A673 (cell line): ENCODE measurements at regions not wholly inside any gene's neighbourhood (a gene's known extent, or its start where the extent isn't known, plus 50 kb on each side); places are given as distances from the start of the nearest gene placed in this dataset.

Source experiments
- BruUV-seq: library from RNA; stranded (reverse); fragments of 400-500 nt; replicated peaks from 2 replicates; lab custom pipeline; 2021; lab: Mats Ljungman, UMichigan
- CTCF ChIA-PET: fragments of 300-600 bp; sonication (Branson Sonifier 250); formaldehyde crosslinking; loops from one replicate; lab custom pipeline; 2022; ENCODE audit warnings: antibody characterized with exemption; lab: Charles Lee
- POLR2A ChIA-PET: fragments of 300-600 bp; sonication (Branson Sonifier 250); formaldehyde crosslinking; loops from one replicate; lab custom pipeline; 2022; ENCODE audit warnings: antibody characterized with exemption; ENCODE audit not compliant: low non-redundant PET; lab: Charles Lee
- DNase-seq: peaks from one replicate; pipeline ENCODE4 v3.0.0-alpha.2; 2015; ENCODE audit warnings: low spot score
- H3K27ac ChIP-seq: fragments of 200-600 bp; sonication (generic); 2 replicates; pipeline ENCODE4 v1.5.1; 2016; ENCODE audit warnings: mixed run types, low read depth, mild to moderate bottlenecking, mixed read lengths, antibody characterized with exemption, low read length; ENCODE audit not compliant: poor library complexity, severe bottlenecking
- H3K27me3 ChIP-seq: fragments of 200-600 bp; sonication (generic); replicated peaks from 2 replicates; pipeline ENCODE4 v1.6.1; 2017; ENCODE audit warnings: mixed run types, low read depth, mild to moderate bottlenecking, mixed read lengths, antibody characterized with exemption, low read length; ENCODE audit not compliant: insufficient read depth, poor library complexity
- H3K36me3 ChIP-seq: fragments of 200-600 bp; sonication (generic); 2 replicates; pipeline ENCODE4 v1.6.1; 2016; ENCODE audit warnings: mixed run types, mild to moderate bottlenecking, mixed read lengths, antibody characterized with exemption, low read length; ENCODE audit not compliant: insufficient read depth, poor library complexity, severe bottlenecking
- H3K4me1 ChIP-seq: fragments of 200-600 bp; sonication (generic); 2 replicates; pipeline ENCODE4 v1.6.1; 2017; ENCODE audit warnings: mixed run types, mild to moderate bottlenecking, mixed read lengths, antibody characterized with exemption, low read length; ENCODE audit not compliant: insufficient read depth, poor library complexity, severe bottlenecking
- H3K4me3 ChIP-seq: fragments of 200-600 bp; sonication (generic); 2 replicates; pipeline ENCODE4 v1.5.1; 2016; ENCODE audit warnings: low read depth, mixed run types, mild to moderate bottlenecking, mixed read lengths, low read length; ENCODE audit not compliant: poor library complexity, severe bottlenecking
- H3K9me3 ChIP-seq: fragments of 200-600 bp; sonication (generic); 2 replicates; pipeline ENCODE4 v1.6.1; 2016; ENCODE audit warnings: mixed run types, low read depth, mild to moderate bottlenecking, mixed read lengths, antibody characterized with exemption, low read length; ENCODE audit not compliant: poor library complexity, severe bottlenecking
- EZH2 ChIP-seq: fragments of 200-600 bp; sonication (generic); IDR thresholded peaks from 2 replicates; pipeline ENCODE4 v1.6.1; 2017; ENCODE audit warnings: borderline replicate concordance, low read depth, mild to moderate bottlenecking, mixed read lengths, antibody characterized with exemption, low read length; ENCODE audit not compliant: poor library complexity, severe bottlenecking
- intact Hi-C: fragments of 100-400 bp; cut with micrococcal nuclease; formaldehyde crosslinking; loops from one replicate; pipeline ENCODE4 v1.10.0; 2022; ENCODE audit not compliant: unreplicated experiment
- TF ChIP-seq, protein P1 (sequence below): fragments of 300-800, 200-600 bp; sonication (generic); conservative IDR thresholded peaks from 2 replicates; pipeline ENCODE4 v1.5.1; 2017; ENCODE audit warnings: low read depth, mild to moderate bottlenecking, antibody characterized with exemption, low read length, moderate library complexity, mixed read lengths

DNA sequence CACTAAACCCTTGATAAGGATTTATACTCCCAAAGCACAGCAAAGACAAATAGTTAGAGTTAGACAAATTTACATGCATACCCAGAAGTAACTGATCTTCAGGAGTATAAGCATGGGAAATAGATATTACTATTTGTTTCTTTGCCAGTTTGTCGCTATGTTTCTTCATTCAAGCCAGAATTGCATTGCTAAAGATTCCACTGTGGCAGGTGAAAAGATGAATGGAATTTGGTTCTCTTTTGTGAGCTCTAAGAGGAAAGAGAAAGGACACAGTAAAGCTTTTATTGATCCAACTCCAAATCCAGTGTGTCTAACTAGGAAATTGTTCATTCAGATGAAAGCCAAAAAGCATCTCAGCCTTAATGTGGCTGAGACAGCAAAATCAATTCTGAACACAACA lies 292.3 kb upstream of the SPRY2 start:
- BruUV-seq: no TSS peak
- no peaks in the 10 kb centered on the region for H3K27me3 ChIP-seq
- H3K4me3 ChIP-seq: no peak overlapping the region
- H3K27ac ChIP-seq: no peak overlapping the region
- H3K4me1 ChIP-seq: no peaks in the 10 kb centered on the region
- no peak for DNase-seq
- H3K9me3 ChIP-seq: no peaks in the 10 kb centered on the region
- ChIA-PET CTCF (no interaction called here), POLR2A (no interaction called here)
- H3K36me3 ChIP-seq: no peaks in the 10 kb centered on the region
- intact Hi-C loops: no loop called here
- TF ChIP-seq, protein P1, sequence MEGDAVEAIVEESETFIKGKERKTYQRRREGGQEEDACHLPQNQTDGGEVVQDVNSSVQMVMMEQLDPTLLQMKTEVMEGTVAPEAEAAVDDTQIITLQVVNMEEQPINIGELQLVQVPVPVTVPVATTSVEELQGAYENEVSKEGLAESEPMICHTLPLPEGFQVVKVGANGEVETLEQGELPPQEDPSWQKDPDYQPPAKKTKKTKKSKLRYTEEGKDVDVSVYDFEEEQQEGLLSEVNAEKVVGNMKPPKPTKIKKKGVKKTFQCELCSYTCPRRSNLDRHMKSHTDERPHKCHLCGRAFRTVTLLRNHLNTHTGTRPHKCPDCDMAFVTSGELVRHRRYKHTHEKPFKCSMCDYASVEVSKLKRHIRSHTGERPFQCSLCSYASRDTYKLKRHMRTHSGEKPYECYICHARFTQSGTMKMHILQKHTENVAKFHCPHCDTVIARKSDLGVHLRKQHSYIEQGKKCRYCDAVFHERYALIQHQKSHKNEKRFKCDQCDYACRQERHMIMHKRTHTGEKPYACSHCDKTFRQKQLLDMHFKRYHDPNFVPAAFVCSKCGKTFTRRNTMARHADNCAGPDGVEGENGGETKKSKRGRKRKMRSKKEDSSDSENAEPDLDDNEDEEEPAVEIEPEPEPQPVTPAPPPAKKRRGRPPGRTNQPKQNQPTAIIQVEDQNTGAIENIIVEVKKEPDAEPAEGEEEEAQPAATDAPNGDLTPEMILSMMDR: no peak
- no peak for TF ChIP-seq EZH2

DNA sequence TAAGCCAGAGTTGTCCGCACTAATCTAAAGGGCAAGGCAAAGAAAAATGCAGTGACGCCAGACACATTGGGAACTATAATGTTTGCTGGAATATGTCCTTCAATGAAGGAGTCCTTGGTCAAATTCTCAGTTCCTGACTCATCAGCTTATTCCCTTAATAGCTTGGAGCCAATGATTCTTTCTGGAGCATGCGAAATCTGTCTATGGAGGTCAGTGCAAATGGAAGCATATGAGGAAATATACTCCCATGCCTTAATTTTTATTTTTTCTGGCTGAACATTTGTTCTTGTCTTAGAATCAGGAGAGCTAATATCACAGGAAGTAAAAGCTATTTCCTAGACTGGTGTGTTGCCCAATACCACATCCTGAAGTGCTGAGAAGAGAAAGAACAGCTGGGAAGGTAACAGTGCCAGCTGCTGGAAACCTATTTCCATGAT lies 289.8 kb upstream of the SPRY2 start:
- no peaks in the 10 kb centered on the region for H3K4me1 ChIP-seq
- no peak overlapping the region for H3K4me3 ChIP-seq
- ChIA-PET CTCF (no interaction called here), POLR2A (no interaction called here)
- BruUV-seq: no TSS peak
- intact Hi-C loops: no loop called here
- no peaks in the 10 kb centered on the region for H3K9me3 ChIP-seq
- peak; percentile 40 for DNase-seq
- TF ChIP-seq, protein P1: no peak
- TF ChIP-seq EZH2: no peak
- no peak overlapping the region for H3K27ac ChIP-seq
- H3K27me3 ChIP-seq: no peaks in the 10 kb centered on the region
- H3K36me3 ChIP-seq: no peaks in the 10 kb centered on the region

DNA sequence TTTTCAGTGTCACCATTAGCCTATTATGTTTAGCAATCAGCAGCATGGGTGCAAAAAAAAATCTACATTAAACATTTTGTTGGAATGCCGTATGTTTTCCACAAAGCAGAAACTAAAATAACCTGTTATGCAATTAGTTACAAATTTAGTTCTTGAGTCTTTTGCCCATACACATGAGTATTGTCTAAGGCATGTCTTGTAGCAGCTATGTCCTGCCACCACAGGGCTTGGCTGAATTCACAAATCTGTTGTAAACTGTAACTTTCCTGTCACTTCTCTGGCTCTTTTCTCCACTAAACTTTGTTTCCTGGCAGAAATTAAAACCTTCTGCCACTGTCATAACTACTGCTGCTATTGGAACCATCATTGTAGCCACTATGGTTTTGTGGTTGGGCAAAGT lies 277.9 kb upstream of the SPRY2 start:
- CTCF ChIA-PET: no interaction called here
- TF ChIP-seq EZH2: no peak
- TF ChIP-seq, protein P1: no peak

More for the DNA sequence above, 277.9 kb upstream of the SPRY2 start:
- Histone ChIP-seq H3K27ac (no peak overlapping the region), H3K36me3 (no peaks in the 10 kb centered on the region), H3K27me3 (no peaks in the 10 kb centered on the region), H3K4me3 (no peak overlapping the region), H3K9me3 (no peaks in the 10 kb centered on the region), H3K4me1 (no peaks in the 10 kb centered on the region)
- DNase-seq: no peak
- intact Hi-C loops: no loop called here
- POLR2A ChIA-PET: no interaction called here
- no TSS peak for BruUV-seq
